CD4-positive, alpha-beta T cell treated with Interleukin-17A for 1 hour (primary cell): ENCODE measurements at regions not wholly inside any gene's neighbourhood (a gene's known extent, or its start where the extent isn't known, plus 50 kb on each side); places are given as distances from the start of the nearest gene placed in this dataset.

Experiments used
- DNase-seq: peaks from one replicate; pipeline ENCODE4 v3.0.0-alpha.2; 2020

- no peak for DNase-seq
These were observed 280.1 kb downstream of the NPHP4 start for GRCh38 chr1:5711956-5712645.

DNA sequence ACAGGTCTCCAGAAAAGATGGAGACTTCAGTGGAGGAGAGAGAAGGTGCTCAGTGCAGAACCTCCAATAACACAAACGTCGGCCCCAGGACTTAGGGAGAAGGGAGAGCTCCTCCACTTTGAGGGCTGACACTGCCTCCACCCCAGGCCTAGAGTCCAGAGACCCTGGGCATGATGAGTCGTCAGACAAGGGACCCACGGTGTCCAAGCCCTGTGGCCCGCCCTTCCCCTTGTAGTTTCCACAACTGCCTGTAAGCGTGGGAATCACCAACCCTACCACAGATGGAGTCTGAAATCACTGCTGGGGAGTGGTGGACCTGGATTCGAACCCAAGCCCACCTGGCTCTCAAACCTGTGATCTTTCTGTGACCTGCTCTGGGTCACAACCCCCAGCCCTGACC is 281.1 kb downstream of the NPHP4 start:
- DNase-seq = no peak

DNA sequence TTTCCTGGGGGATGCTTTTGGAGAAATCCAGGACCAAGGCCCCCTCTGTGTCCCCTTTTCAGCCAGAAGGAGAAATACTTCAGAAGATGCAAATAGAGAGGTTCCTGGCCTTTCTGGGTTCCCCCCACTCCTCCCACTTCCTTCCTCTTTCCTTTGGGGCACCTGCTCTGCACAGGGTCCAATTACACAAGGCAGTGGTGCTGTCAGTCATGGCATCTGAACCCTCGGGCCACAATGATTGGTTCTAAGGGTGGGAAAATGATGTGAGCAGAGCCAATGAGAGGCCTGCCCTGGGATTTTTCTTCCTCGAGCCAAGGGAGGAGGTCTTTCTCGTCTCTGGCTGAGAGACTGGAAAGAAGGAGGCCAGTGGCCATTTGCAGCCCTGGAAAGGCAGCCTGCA is 282.2 kb downstream of the NPHP4 start:
- DNase-seq = no peak

DNA sequence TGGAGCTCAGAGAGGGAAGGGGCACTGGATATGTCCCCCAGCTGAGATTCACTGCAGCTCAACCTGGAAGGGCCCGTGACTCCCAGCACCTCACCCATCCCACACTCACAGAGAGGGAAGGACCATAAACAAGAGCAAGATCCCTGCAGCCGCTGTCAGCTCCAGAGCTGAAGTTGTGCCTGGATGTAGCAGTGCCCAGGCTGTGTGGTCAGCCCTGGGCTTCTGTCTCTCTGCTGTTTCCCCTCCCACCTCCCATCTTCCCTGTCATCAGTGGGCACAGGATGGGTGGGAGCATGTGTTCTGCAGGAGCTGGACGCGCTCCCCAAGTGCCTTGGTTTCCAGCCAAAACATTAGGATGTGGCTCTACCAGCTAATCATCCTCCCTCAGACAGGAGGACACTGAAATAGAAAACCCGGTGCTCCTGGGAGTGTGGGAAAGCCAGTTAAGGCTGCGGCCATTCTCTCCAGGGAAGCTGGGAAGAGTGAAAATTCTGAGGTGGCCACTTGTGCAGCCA is 282.7 kb downstream of the NPHP4 start:
- DNase-seq = no peak

DNA sequence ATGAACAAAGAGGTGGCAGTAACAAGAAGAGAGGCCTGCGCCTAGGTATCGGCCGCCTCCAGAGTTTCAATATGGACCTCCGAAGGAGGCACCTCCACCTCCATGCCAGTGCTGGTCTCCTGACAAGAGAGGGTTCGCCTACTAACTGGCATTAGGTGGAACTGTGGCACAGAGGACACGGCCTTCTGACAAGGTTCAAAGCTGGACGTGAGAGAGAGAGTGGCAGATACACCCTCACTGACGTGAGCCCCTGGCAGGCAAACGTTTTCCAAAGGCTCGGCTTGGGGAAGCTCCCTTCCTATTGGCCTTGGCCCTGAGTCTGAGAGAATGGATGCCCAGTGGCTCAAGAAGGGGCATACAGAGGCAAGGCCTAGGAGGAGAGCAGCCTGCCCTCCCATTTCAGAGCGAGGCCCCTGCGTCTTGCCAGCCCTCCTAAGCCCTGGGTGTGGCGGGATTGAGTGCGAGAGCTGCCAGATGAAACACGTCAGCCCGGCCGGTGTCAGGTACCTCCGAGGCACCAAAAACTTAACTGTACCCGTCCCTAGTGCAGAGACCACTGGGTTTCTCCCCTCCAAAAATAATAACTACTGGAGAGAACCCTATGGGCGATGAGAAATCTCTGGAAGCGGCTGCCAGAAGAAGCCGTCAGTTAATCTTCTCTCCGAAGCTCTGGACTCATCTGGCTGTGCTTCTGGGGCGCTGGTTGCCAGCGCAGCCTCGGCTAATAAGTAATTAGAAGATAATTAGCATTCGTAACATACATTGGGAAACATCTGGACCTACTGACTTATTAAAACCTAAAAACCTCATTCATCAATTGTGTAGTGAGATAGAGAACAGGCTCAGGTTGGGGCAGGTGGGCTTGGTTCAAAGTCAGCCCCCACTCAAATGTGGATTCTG is 283.6 kb downstream of the NPHP4 start:
- no peak for DNase-seq

GRCh38 chr1:5707566-5708345 is 284.5 kb downstream of the NPHP4 start:
- DNase-seq = no peak

DNA sequence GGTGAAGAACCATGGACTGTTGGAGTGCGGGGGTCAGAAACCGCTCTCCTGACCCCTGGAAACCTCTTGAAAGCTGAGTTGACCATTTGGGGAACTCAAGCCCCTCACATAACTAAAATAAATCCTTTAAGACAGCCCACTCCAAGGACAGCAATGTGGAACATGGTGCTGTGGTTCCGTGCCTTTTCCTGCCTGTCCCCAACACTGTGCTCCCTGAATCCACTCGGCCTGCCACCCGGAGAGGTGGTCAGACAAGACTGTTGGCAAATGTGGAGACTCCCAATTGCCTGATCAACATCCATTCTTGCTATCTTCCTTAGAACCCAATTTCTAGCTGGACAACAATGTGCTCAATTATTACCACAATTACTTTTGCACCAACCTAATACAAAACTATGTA is 286.0 kb downstream of the NPHP4 start:
- no peak for DNase-seq

DNA sequence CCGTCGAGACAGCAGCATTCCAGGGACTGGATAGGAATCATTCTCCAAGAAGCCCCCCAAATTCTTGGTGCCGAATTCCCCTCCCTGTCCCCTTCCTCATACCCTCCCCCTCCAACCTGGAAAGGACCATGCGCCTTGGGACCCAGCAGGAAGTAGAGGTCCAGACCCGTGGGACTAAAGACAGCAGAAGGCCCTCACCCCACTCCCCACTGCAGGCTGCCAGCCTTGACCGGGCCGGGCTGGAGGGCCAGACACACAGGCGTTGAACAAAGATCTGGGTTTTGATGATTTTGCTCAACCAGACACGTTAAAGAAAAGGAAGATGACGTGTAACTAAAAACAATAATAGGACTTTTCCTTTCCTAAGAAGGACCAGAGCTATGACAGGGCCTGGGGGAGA is 286.5 kb downstream of the NPHP4 start:
- DNase-seq = no peak

- no peak for DNase-seq
These were observed 287.4 kb downstream of the NPHP4 start for GRCh38 chr1:5704561-5705514.

DNA sequence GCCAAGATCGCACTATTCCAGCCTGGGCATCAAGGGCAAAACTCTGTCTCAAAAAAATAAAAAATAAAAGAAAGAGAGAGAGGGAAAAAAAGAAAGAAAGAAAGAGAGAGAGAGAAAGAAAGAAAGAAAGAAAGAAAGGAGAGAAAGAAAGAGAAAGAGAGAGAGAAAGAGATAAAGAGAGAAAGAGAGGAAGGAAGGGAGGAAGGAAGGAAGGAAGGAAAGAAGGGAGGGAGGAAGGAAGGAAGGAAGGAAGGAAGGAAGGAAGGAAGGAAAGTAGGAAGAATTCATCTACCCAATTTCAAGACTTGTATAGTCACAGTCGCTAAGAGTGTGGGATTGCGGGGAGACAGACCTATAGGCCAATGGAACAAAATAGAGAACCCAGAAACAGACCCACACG is 290.6 kb downstream of the NPHP4 start:
- DNase-seq = no peak

- DNase-seq = no peak
These were observed 298.7 kb downstream of the NPHP4 start for GRCh38 chr1:5693568-5693967.

DNA sequence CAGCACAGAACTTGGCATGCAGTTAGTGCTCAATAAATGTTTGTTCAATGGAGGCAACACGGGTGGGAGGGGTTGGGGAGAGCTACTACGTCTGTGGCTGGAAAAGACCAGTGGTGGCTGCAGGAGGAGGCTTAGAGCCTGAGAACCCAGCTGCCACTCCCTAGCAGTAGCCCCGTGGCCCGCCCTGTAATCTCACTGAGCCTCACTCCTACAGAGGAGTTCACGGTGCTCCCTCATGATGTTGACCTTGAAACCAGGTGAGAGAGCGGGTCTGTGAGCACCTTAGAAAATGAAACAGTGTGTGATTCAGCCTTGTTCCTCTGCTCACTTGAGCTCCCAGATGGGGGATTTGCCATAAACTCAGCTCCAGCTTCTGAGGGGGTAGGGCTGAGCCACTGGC is 299.6 kb downstream of the NPHP4 start:
- no peak for DNase-seq

DNA sequence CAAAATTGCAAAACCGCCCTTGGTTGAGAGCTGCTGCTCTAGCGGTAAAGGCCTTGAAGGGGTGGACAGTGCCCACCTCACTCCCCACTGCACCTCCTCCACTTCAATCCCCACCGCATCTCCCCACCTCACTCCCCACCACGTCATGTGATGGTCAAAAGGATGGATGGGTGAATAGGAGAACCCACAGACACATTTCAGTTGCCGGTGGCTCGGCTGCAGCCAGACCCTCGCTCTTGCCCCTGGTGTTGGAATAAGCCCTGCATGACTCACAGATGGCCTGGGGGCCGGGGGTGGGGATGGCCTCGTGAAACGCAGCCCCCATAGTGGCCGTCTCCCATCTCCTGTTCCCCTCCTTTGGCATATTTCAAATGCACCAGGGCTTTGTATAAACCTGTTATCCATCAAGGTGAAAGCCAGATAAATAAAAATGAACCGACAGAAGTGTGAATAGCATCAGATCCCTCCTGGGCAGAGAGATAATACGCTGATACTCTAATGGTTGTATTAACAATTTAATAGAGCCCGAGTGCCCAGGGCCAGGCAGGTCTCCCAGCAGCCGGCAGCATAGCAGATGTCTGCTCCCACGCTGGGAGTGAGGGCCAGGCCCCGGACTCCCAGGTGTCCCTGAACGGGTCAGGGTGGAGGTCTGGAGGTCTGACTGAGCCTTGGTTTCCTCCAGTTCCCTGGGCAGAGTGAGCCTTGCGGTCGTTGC is 300.3 kb downstream of the NPHP4 start:
- no peak for DNase-seq

- no peak for DNase-seq
These were observed 301.3 kb downstream of the NPHP4 start for GRCh38 chr1:5690898-5691297.

DNA sequence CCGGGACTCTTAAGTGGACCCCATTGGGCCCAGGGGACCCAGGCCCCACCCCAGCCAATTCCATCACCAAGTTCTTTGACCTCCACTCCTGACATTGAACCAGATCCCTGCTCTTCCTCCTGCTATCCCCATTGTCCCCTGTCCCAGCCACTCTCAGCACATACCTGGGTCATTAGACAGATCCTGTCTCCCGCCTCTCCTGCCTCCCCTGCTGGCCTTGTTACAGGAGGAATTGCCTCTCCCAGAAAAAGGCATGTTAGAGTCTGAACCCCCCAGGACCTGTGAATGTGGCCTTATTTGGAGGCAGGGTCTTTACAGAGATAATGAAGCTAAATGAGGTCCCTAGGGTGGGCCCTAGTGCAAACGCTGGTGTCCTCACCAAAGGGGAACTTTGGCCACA is 301.9 kb downstream of the NPHP4 start:
- DNase-seq = no peak

DNA sequence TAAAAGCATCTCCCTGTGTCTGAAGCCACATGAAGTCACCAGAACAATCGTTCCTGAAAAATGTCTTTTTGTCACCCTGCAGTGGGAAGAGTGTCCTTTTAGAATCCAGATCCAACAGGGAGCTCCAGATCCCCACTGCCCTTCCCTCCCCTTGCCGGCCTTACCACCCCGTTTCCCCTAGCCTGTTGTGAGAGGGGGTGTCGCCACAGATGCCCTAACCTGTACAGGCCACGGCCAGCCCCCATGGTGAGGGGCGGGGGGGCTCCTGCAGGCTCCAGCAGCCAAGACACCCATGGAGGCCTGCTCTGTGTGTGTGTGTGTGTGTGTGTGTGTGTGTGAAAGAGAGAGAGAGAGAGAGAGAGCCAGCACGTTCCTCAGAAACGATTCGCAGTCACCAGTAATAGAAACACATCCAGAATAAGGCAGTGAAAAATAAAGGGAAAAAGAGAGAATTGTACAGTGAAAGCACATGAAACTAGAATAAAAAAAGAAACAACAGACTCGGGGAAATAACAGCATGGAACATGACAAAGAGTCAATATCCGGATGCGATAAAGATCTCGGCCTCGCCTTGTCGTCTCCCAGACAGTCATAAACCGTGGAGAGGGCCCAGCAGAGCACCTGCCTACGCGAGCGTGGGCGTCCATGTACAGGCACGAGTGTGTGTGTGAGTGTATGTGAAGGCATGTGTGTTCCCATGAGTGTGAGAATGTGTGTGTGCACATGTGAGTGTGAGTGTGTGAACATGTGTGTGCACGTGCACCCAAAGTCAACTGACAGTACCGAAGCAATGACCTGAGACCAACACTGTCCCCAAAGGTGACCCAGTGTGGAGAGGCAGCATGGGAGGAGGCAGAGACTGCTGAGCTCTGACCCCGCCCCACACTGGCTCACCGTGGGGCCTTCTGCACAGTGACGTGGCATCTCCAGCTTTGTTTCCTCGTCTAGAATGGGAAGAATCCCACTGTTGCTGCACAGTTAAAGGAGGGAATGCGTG is 303.8 kb downstream of the NPHP4 start:
- DNase-seq = no peak

DNA sequence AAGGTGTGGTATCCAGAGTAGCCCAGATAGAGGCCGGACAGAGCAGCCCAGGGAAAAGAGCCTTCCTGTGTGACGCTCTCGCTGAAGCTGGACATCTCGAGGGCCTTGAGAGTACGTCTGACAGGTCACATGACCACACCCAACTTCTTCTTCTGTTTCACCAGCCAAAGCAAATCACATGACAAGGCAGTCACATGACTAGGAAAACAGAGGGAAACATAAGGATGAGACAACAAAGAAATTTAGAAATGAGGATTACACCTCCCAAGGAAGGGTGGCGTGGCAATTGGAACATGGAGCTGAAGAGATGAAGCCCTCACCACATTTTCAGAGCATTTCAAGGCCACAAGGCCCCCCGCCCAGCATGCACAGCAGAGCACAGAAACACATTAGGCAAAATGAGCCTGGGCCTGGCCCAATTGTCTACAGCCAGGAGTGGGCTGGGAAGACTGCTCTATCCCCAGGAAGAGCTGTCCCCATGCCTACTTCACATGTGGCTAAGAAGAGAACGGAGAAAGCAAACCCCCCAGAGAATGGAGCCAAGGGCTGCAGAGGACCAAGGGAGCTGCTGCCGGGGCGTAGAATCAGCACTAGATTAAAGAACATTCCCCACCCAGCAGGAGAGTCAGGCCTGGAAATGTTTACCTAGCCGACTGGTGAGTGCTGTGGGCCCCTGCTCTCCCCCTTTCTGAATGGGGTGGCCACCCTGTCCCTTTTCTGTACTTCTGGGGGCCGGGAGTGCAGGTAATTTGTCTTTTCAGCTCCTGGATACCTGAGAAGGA is 305.1 kb downstream of the NPHP4 start:
- no peak for DNase-seq

GRCh38 chr1:5686195-5686594 is 306.0 kb downstream of the NPHP4 start:
- no peak for DNase-seq

DNA sequence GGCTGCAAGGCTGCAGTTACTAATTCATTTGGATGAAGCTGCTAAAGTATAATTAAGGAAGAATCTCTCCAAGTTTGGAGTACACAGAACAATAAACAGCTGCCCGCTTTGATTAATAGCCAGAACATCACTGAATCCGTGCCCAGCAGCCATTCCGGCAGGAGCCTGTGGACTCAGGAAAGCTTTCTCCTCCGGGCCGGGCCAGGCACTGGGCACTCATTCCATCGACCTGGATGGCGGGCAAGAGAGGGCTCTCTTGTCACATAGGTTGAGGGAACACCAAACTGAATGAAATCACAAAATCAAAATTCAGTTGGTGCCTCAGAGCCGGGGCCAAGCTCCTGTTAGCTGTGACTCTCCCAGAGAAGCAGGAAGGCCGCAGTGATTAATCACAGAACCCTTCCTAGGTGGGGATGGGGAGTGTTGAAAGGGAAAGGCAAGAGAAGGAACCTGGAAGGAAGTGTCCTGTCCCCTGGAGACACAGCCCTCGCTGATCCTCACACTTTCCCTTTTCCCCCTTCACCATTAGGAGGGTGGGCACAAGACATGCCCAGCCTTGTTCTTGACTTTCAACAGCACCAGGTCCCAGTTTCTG is 306.7 kb downstream of the NPHP4 start:
- DNase-seq = no peak
